ENCODE measurements at regions not wholly inside any gene's neighbourhood (a gene's known extent, or its start where the extent isn't known, plus 50 kb on each side); places are given as distances from the start of the nearest gene placed in this dataset.
A peak's percentile ranks its signal among the peaks of the same experiment; 100 is the strongest.
"Not testable (repeated sequence)": the region's sequence is repeated elsewhere in the genome, so short reads cannot be mapped to it uniquely, and the experiment has no call there.

DNA sequence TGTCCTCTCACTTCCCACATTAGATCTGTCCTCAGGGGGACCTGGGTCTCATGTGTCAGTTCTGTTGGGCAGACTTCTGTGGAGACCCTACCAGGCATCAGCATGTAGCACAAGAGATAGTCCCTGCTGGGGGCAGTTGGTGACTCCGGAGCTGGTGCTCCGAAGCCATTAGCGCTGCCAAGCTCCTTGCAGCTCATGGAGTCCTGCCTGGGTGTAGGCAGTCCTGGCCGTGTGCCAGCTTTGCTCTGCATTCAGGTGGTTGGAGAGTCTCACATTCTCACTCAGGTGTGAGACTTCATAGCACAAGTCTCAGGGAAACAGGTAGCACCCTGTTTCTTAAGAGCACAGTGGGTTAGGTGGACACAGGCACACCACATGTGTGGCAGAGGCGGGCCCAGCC lies 202.3 kb downstream of the LIPI start:
- DNase-seq (ENCODE audit: low read depth): not testable (repeated sequence)

DNA sequence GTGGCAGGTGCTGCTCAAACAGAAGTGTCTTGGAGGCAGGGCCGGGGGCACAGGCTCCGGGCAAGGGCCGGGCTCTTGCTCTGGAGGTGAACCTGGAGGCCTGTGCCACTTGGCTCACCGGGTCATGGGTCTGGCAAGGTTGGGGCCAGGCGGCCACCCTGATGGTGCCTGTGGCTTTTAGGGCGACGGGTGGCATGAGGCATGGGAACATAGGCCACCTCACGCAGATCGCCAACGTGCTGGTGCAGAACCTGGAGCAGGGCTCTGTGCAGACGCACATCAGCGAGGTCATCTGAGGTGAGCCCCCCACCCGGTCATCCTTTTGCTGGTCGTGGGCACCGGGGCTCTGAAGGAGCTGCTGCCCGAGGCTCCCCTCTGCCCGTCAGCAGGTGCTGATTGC lies 202.7 kb downstream of the LIPI start:
- not testable (repeated sequence) for DNase-seq (ENCODE audit: low read depth)

GRCh38 chr21:14006144-14006543 lies 204.6 kb downstream of the LIPI start:
- not testable (repeated sequence) for DNase-seq (ENCODE audit: low read depth)

DNA sequence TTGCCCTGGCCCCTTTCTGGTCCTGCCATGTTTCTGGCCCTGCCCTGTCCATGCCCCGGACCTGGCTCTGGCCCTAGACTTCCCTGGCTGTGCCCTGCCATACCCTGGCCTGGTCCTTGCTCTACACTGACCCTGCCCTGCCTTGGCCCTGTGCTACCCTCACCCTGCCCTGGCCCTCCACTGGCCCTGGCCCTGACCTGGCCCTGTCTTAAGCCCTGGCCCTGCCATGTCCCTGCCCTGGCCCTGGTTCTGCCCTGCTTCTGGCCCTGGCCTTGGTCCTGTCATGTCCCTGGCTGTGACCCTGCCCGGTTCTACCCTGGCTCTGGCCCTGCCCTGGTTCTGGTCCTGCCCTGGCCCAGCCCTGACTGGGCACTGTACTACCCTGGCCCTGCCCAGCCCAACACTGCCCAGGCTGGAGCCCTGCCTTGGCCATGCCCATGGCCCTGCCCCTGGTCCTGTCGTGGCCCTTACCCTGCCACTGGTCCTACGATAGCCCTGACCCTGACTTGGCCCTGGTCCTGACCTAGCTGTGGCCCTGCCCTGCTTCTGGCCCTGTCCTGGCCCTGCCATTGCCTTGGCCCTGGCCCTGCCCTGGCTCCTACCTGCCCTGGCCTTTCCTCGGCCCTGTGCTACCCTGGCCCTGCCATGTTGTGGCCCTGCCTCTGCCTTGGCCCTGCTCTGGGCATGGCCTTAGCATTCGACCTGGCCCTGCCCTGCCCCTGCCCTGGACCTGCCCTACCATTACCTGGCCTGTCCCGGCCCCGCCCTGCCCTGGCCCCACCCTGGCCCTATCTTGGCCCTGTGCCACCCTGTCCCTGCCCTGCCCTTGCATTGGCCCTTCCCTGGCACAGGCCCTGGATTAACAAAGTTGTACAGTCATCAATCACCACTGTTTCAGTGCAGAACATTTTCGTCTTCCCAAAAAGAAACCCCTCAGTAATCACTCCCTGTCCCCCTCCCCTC lies 223.5 kb downstream of the LIPI start:
- DNase-seq (ENCODE audit: low read depth): not testable (repeated sequence)

GRCh38 chr21:13985865-13986863 lies 224.6 kb downstream of the LIPI start:
- DNase-seq (ENCODE audit: low read depth): not testable (repeated sequence)

GRCh38 chr21:13985137-13985864 lies 225.5 kb downstream of the LIPI start:
- not testable (repeated sequence) for DNase-seq (ENCODE audit: low read depth)

- DNase-seq (ENCODE audit: low read depth): not testable (repeated sequence)
These were observed 226.0 kb downstream of the LIPI start for GRCh38 chr21:13984728-13985127.

DNA sequence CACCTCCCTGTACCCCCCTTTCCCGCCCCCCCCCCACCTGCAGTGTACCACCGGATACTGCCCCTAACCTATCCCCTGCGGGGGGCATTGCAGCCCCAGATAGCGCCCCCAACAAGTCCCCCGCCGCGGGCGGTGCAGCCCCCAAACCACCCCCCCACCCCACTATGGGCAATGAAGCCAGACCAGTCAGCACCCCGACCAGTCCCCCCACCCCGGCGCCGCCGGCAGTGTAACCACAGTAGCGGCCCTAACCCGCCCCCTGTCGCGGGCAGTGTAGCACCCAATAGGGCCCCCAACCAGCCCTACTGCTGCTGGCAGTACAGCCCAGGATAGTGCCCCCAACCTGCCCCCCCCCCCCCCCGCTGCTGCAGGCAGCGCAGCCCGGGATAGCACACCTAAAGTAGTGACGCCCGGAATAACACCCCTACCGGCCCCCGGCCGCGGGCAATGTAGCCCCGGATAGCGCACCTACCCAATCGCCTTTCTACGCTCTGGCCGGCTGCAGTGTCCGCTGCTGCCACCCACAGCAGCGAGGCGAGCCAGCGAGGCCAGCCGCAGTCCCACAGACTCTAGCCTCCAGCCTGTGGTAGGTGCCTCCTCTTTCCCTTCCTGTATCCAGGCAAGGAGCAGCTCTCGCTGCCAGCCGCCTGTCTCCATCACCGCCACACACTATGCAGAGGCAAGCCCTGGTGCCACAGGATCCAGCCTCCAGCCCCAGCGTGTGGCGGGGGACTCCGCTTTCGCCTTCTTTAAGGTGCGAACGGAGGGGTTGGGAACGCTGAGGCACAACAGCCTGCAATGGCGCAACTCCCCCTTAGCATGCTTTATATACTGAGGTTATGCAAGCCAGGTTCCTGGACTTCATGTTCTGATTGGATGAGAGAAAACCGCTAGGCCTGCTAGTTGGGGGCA lies 229.3 kb downstream of the LIPI start:
- not testable (repeated sequence) for DNase-seq (ENCODE audit: low read depth)

- peak; percentile 29 for DNase-seq (ENCODE audit: low read depth)
These were observed 230.6 kb downstream of the LIPI start for GRCh38 chr21:13980115-13980662.

DNA sequence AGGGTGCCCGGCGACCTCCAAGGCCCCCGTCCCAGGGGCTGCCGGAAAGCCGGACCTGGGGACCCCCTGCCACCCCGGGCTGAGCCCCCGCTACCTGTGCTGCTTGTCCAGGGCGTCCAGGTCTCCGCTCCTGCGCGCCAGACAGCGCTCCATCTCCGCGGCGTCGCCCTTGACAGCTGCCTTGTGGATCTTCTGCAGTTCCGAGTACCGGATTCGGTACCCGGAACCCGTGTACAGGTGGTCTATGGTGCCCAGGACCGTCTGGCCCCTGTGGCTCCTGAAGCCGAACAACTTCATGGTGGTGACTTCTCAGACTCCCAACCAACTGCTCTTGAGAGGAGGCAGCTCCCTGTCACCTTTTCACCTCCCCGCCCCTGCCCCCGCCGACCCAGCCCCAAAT lies 231.1 kb downstream of the LIPI start:
- DNase-seq (ENCODE audit: low read depth): not testable (repeated sequence)

GRCh38 chr21:13974582-13974981 lies 236.2 kb downstream of the LIPI start:
- DNase-seq (ENCODE audit: low read depth): not testable (repeated sequence)

DNA sequence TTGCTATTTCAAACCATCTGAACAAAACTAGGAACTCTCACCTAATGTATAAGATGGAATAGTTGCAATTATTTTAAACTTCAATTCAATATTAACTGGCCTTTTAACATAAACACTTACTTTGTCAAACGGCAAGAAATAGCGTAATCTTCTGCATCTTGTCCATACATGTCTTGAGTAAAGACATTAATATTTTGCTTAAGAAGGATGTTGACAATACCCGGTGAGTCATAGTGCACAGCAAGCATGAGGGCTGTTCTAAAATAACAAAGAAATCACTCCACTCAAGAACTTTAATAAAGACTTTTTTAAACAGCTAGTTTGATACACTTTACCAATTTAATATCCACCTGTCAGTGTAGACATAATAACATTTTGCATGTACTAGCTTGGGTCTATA lies 240.9 kb downstream of the LIPI start:
- not testable (repeated sequence) for DNase-seq (ENCODE audit: low read depth)

DNA sequence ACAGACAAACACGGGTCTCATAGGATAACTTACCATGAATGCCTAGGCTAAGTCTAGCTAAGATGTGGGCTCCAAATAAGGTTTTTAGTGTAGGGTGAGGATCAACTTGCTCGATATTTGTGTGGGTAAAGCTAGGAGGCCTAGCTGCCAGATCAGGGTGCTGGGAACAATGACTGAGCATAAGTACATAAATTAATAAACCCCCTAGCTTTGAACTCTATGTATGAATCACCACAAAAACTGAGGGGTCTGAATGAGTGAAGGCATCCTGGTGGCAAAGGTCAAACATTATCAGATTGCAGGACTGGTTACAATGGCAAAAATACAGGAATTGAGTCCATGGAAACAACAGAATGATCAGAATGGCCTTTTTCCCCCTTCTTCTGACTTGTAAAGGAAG lies 241.8 kb downstream of the LIPI start:
- DNase-seq (ENCODE audit: low read depth): not testable (repeated sequence)

- DNase-seq (ENCODE audit: low read depth): not testable (repeated sequence)
These were observed 247.5 kb downstream of the LIPI start for GRCh38 chr21:13963259-13963658.

GRCh38 chr21:13937236-13937635 lies 273.5 kb downstream of the LIPI start:
- no peak for DNase-seq (ENCODE audit: low read depth)

GRCh38 chr21:13936033-13936937 lies 274.5 kb downstream of the LIPI start:
- not testable (repeated sequence) for DNase-seq (ENCODE audit: low read depth)

DNA sequence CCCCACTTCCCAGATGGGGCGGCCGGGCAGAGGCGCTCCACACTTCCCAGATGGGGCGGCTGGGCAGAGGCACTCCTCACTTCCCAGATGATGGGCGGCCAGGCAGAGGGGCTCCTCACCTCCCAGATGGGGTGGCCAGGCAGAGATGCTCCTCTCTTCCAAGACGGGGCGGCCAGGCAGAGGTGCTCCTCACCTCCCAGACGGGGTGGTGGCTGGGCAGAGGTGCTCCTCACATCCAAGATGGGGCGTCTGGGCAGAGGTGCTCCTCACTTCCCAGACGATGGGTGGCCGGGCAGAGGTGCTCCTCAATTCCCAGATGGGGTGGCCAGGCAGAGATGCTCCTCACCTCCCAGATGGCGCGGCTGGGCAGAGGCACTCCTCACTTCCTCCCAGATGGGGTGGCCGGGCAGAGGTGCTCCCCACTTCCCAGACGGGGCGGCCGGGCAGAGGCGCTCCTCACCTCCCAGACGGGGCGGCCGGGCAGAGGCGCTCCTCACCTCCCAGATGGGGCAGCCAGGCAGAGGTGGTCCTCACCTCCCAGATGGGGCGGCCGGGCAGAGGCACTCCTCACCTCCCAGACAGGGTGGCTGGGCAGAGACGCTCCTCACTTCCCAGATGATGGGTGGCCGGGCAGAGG lies 275.2 kb downstream of the LIPI start:
- not testable (repeated sequence) for DNase-seq (ENCODE audit: low read depth)

DNA sequence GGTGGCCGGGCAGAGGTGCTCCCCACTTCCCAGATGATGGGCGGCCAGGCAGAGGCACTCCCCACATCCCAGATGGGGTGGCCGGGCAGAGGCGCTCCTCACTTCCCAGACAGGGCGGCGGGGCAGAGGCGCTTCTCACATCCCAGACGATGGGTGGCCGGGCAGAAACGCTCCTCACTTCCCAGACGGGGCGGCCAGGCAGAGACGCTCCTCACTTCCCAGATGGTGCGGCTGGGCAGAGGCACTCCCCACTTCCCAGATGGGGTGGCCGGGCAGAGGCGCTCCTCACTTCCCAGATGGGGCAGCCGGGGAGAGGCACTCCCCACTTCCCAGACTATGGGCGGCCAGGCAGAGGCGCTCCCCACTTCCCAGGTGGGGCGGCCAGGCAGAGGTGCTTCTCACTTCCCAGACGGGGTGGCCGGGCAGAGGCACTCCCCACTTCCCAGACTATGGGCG lies 275.8 kb downstream of the LIPI start:
- DNase-seq (ENCODE audit: low read depth): not testable (repeated sequence)

All from activated T-cell treated with anti-CD3 and anti-CD28 coated beads for 1 hour (primary cell).